CD4-positive, alpha-beta T cell (primary cell): ENCODE measurements at regions not wholly inside any gene's neighbourhood (a gene's known extent, or its start where the extent isn't known, plus 50 kb on each side); places are given as distances from the start of the nearest gene placed in this dataset.

Experiments used
- ATAC-seq: fragments of 200-7000 bp; cut with Tn5 transposase; one replicate; pipeline ENCODE4 v1.10.0; 2022; ENCODE audit warnings: mild to moderate bottlenecking; ENCODE audit not compliant: poor library complexity
- CTCF ChIA-PET: fragments of 350-600 bp; sonication (Branson Sonifier 250); formaldehyde crosslinking; loops from one replicate; lab custom pipeline; 2021; ENCODE audit warnings: antibody characterized with exemption, inconsistent platforms; lab: Charles Lee
- POLR2A ChIA-PET: fragments of 350-600 bp; sonication (Branson Sonifier 250); formaldehyde crosslinking; loops from one replicate; lab custom pipeline; 2021; ENCODE audit warnings: antibody characterized with exemption, inconsistent platforms; lab: Charles Lee
- DNase-seq, 14 experiments: peaks; one replicate each; pipeline ENCODE4 v3.0.0-alpha.2; 2013 to 2020; ENCODE audit warnings: mixed read lengths in 2 of 14
- H3K27ac ChIP-seq, 2 donors: one replicate each; pipeline versions ENCODE4 v1.5.1 to v1.7.0; 2013; ENCODE audit warnings: low read length in 2 of 2, low read depth in 1 of 2, mild to moderate bottlenecking in 1 of 2
- H3K27me3 ChIP-seq, 2 experiments: 1 replicate in 1 of 2; 2 replicates in 1 of 2; pipeline versions ENCODE4 v1.6.1 to v1.7.0; 2013; ENCODE audit warnings: low read length in 2 of 2, control low read depth in 1 of 2, mild to moderate bottlenecking in 1 of 2, moderate library complexity in 1 of 2; ENCODE audit not compliant: insufficient read depth in 2 of 2, control insufficient read depth in 1 of 2
- H3K36me3 ChIP-seq: one replicate; pipeline ENCODE4 v1.6.1; 2013; ENCODE audit warnings: low read length, control low read depth; ENCODE audit not compliant: insufficient read depth
- H3K4me1 ChIP-seq: one replicate; pipeline ENCODE4 v1.6.1; 2013; ENCODE audit warnings: low read length, control low read depth; ENCODE audit not compliant: insufficient read depth
- H3K4me3 ChIP-seq: one replicate; pipeline ENCODE4 v1.5.1; 2013; ENCODE audit warnings: mild to moderate bottlenecking, low read length, moderate library complexity
- H3K9me3 ChIP-seq, 2 experiments: 1 replicate in 1 of 2; 2 replicates in 1 of 2; pipeline versions ENCODE4 v1.6.1 to v1.7.0; 2013; ENCODE audit warnings: low read length in 2 of 2, mild to moderate bottlenecking in 2 of 2, control low read depth in 1 of 2, moderate library complexity in 1 of 2; ENCODE audit not compliant: control insufficient read depth in 1 of 2, insufficient read depth in 1 of 2
- H3K27ac Mint-ChIP-seq: one replicate; pipeline ENCODE4 v1.8.0; 2020; ENCODE audit warnings: mixed read lengths
- H3K27me3 Mint-ChIP-seq: one replicate; pipeline ENCODE4 v1.8.0; 2021; ENCODE audit warnings: mixed read lengths
- H3K36me3 Mint-ChIP-seq: one replicate; pipeline ENCODE4 v1.8.0; 2021; ENCODE audit warnings: low read depth, mixed read lengths
- H3K4me1 Mint-ChIP-seq: one replicate; pipeline ENCODE4 v1.8.0; 2021; ENCODE audit warnings: low read depth, mixed read lengths
- H3K4me3 Mint-ChIP-seq: one replicate; pipeline ENCODE4 v1.8.0; 2020; ENCODE audit warnings: mild to moderate bottlenecking, mixed read lengths
- H3K9me3 Mint-ChIP-seq: one replicate; pipeline ENCODE4 v1.8.0; 2020; ENCODE audit warnings: mixed read lengths
- intact Hi-C, 2 experiments: fragments of 100-400 bp; cut with DNase I in 1 of 2; cut with micrococcal nuclease in 1 of 2; formaldehyde crosslinking; loops; one replicate each; pipeline versions ENCODE4 v1.15.1 to v1.9.0; 2023 to 2025; cut with DNase I, micrococcal nuclease
- TF ChIP-seq, protein P1 (sequence below): fragments of 200-600 bp; IDR thresholded peaks from one replicate; pipeline ENCODE4 v1.8.0; 2022; ENCODE audit warnings: antibody characterized with exemption, mild to moderate bottlenecking

DNA sequence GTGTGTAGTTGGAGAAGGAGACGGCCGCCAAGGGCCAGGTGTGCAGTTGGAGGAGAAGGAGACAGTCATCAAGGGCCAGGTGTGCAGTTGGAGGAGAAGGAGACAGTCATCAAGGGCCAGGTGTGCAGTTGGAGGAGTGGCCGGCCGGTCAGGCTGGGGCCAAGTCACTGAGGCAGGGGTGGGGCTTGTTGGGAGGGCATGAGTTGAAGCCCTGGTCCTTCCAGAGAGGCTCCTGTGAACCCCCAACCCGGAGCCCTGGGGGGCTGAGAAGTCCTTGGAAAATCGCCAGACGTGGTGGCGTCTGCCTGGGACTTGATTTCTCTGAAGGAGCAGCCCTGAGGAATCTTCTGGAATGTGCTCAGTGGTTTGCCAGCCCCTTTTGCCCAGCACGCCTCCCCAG is 1320.5 kb downstream of the BRD1 start:
- Histone ChIP-seq H3K4me3 (no peak overlapping the region), H3K36me3 (no peaks in the 10 kb centered on the region), H3K9me3 (no peaks in the 10 kb centered on the region), H3K27ac (no peak overlapping the region), H3K27me3 (no peaks in the 10 kb centered on the region), H3K4me1 (no peaks in the 10 kb centered on the region)
- DNase-seq (no peak), ATAC-seq (no peak)
- H3K27me3 Mint-ChIP-seq, result no peaks in the 10 kb centered on the region
- ChIA-PET POLR2A (no interaction called here), CTCF (no interaction called here)
- no peaks in the 10 kb centered on the region for H3K4me1 Mint-ChIP-seq
- TF ChIP-seq, protein P1, sequence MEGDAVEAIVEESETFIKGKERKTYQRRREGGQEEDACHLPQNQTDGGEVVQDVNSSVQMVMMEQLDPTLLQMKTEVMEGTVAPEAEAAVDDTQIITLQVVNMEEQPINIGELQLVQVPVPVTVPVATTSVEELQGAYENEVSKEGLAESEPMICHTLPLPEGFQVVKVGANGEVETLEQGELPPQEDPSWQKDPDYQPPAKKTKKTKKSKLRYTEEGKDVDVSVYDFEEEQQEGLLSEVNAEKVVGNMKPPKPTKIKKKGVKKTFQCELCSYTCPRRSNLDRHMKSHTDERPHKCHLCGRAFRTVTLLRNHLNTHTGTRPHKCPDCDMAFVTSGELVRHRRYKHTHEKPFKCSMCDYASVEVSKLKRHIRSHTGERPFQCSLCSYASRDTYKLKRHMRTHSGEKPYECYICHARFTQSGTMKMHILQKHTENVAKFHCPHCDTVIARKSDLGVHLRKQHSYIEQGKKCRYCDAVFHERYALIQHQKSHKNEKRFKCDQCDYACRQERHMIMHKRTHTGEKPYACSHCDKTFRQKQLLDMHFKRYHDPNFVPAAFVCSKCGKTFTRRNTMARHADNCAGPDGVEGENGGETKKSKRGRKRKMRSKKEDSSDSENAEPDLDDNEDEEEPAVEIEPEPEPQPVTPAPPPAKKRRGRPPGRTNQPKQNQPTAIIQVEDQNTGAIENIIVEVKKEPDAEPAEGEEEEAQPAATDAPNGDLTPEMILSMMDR, result no peak
- no peaks in the 10 kb centered on the region for H3K36me3 Mint-ChIP-seq
- intact Hi-C loops, result loop anchor here in 1 of 2 experiments (10.0 kb wide), 1 partner anchor 62 kb away; no protein-coding TSS in a partner anchor
- H3K4me3 Mint-ChIP-seq, result no peak overlapping the region
- H3K27ac Mint-ChIP-seq, result no peak overlapping the region
- H3K9me3 Mint-ChIP-seq, result no peaks in the 10 kb centered on the region

- Mint-ChIP-seq H3K27ac (no peak overlapping the region), H3K4me3 (no peak overlapping the region), H3K36me3 (no peaks in the 10 kb centered on the region), H3K27me3 (no peaks in the 10 kb centered on the region), H3K9me3 (no peaks in the 10 kb centered on the region), H3K4me1 (no peaks in the 10 kb centered on the region)
- Histone ChIP-seq H3K27me3 (no peaks in the 10 kb centered on the region), H3K4me3 (no peak overlapping the region), H3K4me1 (no peaks in the 10 kb centered on the region), H3K9me3 (no peaks in the 10 kb centered on the region), H3K27ac (no peak overlapping the region), H3K36me3 (no peaks in the 10 kb centered on the region)
- TF ChIP-seq, protein P1, result no peak
- intact Hi-C loops, result loop anchor here in 1 of 2 experiments (10.0 kb wide), 1 partner anchor 62 kb away; no protein-coding TSS in a partner anchor
- DNase-seq, result no peak
- POLR2A ChIA-PET, result no interaction called here
- CTCF ChIA-PET, result no interaction called here
- ATAC-seq, result no peak
Measured at GRCh38 chr22:48506506-48507145, 1321.0 kb downstream of the BRD1 start.

DNA sequence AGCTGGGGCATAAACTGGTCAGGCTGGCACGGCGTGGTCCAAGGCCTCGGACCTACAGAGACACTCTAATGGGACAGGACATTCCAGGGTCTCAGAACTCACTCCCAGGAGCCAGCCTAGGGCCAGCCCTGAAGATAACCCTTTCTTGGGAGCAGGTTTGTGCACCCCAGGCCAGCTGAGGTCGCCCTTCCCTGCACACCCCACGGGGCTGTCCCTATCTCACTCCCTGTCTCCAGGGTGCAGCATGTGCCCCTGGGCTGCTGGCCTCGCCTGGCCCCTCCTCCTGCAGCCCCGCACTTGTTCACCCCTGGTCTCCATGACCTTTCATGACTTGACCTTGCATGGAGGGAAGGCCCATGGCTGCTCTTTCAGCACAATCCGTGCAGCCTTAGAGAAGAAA is 1321.8 kb downstream of the BRD1 start:
- ATAC-seq (no peak), DNase-seq (no peak)
- no peaks in the 10 kb centered on the region for H3K36me3 Mint-ChIP-seq
- ChIA-PET POLR2A (no interaction called here), CTCF (no interaction called here)
- Histone ChIP-seq H3K36me3 (no peaks in the 10 kb centered on the region), H3K4me1 (no peaks in the 10 kb centered on the region), H3K27ac (no peak overlapping the region), H3K27me3 (no peaks in the 10 kb centered on the region), H3K4me3 (no peak overlapping the region), H3K9me3 (no peaks in the 10 kb centered on the region)
- no peak overlapping the region for H3K27ac Mint-ChIP-seq
- H3K9me3 Mint-ChIP-seq, result no peaks in the 10 kb centered on the region
- intact Hi-C loops, result loop anchor here in 1 of 2 experiments (10.0 kb wide), 1 partner anchor 61 kb away; no protein-coding TSS in a partner anchor
- TF ChIP-seq, protein P1, result no peak
- no peaks in the 10 kb centered on the region for H3K4me1 Mint-ChIP-seq
- no peak overlapping the region for H3K4me3 Mint-ChIP-seq
- no peaks in the 10 kb centered on the region for H3K27me3 Mint-ChIP-seq
